Head of caudate nucleus (tissue), 42 donors: ENCODE measurements at regions not wholly inside any gene's neighbourhood (a gene's known extent, or its start where the extent isn't known, plus 50 kb on each side); places are given as distances from the start of the nearest gene placed in this dataset.

ENCODE experiments used
- DNase-seq, 42 donors: peaks; one replicate each; pipeline versions ENCODE4 v3.0.0 to v3.0.0-alpha.2; 2020 to 2021; ENCODE audit warnings: mixed read lengths in 7 of 42
- intact Hi-C: fragments of 100-400 bp; cut with DNase I; formaldehyde crosslinking; loops from one replicate; pipeline ENCODE4 v1.15.0; 2022

DNA sequence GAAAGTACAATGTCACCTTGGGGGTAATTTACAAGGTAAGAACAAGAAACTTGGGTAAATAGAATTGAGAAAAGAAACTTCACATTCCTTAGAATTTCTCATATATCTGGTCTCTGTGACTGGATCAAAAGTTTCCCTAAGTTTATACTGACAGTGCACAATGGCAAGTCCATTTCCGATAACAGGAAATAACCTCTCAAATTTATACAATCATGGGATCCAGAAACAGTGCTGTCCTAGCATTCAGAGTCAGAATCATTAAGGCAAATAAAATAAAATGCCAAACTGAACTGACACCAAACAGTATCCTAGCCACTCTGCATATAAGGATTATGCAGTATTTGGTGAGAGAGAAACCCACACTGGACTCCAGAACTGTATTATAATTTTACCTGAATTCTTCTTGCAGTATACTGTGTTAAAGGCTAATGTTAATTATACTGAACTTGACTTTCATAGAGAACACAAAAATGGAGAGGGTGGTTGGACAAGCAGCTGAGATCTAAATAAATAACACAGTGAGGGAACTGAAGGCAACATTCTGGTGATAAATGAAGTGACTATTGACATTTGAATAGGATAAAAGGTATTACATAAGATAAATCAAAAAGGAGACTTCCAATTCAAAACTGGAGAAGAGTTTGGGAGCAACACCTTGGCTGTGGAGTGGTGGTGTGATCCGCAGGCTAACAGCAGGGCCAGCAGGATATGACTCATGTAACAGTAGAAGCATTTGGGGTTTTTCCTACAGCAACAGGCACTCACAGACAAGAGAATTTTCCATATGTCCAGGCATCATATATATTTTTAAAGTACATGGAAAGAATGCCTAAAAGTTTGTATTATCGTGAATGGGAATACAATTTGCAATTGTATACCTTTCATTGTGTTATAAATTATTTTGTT is 932.5 kb upstream of the MIR17HG start:
- intact Hi-C loops: no loop called here
- no peak for DNase-seq

DNA sequence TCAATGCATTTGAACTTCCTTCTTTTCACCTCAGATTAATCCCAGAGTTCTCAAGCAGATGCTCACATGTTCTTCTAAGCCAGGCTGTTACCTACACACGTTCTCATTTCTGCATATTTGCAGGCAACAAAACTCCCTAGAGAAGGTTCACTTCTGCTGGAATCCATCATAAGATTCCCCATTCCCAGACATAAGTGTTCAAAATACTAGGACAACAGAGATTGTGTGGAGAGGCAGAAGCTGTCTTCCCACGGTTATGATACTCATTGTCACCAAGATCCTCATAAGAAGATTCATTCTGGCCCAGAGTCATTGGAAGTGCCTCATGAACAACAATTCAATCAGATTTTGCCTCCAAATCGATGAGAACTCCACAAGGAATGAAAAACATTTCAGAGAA is 931.6 kb upstream of the MIR17HG start:
- intact Hi-C loops: no loop called here
- DNase-seq: no peak

DNA sequence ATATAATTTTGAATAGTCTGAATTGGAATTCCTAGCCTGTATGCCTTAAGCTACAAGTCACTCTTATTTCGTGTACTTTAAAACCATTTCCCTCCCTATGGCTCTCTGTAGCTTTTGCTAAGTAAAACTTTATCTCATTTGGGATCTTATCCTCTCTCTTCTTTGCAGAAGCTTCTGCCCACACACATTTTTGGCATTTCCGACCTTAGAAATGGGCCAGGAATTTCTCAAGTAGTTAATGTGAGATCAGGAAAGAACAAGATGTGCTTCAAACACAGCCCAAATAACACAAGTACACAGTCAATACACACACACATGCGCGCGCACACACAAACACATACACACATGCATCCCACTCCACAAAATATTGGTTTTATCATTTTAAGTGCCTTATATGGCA is 931.0 kb upstream of the MIR17HG start:
- no peak for DNase-seq
- intact Hi-C loops: no loop called here

DNA sequence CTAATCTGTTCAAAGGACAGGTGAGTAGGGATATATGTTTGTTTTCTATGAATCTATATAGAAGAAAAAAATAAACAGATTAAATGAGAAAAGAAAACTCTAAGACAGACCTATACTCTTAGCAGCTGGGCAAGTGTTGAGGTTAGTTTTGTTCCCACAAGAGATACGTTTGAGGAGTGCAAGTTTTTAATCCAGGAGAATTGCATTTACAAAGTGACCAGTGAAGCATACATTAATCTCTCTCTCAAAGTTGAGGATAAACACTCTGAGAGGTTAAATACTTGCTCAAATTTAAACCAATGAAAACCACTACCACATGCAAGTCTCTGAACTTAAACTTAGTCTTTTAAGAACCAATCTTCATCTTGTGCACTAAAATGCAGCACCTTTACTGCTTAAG is 930.5 kb upstream of the MIR17HG start:
- DNase-seq: no peak
- intact Hi-C loops: no loop called here

- DNase-seq: no peak
- intact Hi-C loops: no loop called here
These were observed 926.8 kb upstream of the MIR17HG start for GRCh38 chr13:90420683-90421082.

DNA sequence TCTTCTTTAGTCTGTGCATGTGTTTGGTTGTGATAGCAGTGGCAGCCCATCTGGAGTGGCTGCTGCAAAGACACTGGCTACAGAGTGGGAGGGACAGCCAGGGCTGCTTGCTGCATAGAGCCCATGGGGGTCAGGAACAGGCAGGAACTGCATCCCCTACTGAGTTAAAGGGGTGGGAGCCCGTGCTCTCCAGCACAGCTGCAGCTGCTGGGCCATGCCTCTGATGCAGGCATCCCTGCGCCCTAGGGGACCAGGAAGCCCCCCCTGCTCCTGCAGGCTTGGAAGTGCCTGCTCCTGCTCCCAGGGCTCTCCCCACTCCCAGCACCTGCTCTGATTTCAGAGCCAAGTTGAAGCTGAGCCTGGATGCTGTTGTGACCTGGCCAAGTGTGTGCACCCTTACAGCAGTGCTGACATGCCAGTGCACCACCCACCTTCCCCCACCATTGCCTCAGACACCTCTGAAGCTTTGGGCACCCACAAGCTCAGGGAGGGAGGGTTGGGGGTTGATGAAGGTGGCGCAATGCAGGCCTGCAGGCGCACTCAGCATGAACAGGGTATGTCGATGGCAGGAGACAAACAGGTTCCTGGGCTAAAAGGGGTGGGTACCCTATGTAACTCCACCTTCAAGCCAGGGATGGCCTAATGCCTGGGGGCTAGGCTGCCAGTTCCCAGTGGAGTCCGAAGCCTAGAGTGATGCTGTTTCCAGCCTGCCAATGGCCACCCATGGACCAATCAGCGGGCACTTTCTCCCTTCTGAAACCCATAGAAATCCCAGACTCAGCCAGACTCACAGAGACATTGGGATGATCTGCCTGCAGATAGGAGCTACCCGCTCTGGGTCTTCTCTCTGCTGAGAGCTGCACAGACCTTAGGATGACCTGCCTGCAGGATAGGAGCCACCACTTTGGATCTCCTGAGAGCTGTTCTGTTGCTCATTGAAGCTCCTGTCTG is 919.9 kb upstream of the MIR17HG start:
- DNase-seq: peak in 2 of 42 donors; percentile 1 to 8
- intact Hi-C loops: no loop called here

- intact Hi-C loops: no loop called here
- no peak for DNase-seq
These were observed 918.8 kb upstream of the MIR17HG start for GRCh38 chr13:90428522-90429210.

DNA sequence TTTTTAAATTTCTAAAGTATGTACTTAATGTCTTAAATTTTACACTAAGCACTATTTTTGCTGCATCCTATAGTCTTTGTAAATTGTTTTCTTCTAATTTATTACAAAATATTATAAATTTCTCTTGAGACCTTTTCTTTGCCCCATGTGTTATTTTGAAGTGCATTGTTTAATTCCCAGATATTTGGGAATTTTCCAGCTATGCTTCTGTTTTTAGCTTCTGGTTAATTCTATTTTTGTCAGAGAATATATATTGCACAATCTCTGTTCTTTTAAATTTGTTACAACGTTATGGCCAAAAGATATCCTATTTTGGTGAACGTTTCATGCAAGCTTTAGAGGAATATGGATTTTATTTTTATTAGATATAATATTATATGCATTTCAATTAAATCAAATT is 917.4 kb upstream of the MIR17HG start:
- intact Hi-C loops: no loop called here
- DNase-seq: no peak

DNA sequence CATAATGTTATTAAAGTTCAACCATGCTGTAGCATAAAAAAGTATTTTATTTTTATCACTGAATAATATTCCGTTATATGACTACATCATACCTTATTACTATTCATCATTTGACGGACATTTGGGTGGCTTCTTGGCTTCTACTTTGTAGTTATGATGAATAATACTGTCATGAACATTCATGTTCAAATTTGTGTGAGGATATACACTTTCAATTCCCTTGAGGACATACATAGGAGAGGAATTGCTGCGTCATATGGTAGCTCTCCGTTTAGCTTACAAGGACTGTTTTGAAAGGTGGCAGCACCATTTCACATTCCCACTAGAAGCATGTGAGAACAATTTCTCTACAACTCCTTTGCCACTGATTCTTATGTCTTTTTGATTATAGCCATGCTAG is 910.8 kb upstream of the MIR17HG start:
- no peak for DNase-seq
- intact Hi-C loops: no loop called here

DNA sequence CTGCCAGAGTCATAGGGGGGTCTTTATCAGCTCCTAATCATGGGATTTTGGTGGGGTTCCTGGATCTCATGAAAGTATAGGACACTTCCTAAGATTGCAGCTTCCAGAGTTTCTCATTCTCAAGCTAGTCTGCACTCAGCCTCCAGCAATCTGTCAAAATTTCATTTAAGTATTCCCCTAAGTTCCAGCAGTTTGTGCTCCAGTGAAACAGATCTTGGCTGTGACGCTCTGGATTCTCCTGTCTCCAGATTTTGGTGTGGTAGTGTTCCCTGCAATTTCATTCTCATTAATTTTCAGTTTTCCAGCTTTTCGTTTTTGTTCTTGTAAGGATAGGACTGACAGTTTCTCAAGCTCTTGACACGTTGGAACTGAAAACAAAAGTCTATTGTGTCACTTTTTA is 908.9 kb upstream of the MIR17HG start:
- intact Hi-C loops: no loop called here
- DNase-seq: no peak

GRCh38 chr13:90443268-90443667 is 904.2 kb upstream of the MIR17HG start:
- DNase-seq: no peak
- intact Hi-C loops: no loop called here

GRCh38 chr13:90444232-90444631 is 903.3 kb upstream of the MIR17HG start:
- intact Hi-C loops: no loop called here
- DNase-seq: no peak

DNA sequence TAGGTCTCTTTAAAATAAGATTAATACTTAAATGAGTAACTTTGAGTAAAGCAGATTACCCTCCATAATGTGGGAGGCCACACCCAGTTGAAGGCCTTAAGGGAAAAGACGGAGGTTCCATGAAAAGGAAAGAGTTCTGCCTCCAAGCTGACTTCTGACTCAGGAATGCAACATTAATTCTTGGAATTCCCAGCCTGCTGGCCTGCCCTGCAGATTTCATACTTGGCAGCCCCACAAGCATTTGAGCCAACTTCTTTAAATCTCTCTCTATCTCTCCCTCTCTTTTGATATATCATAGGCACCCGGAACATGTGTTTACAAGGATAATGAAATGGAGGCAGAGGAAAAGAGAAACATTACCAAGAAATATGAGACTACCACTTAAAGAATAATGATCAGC is 902.3 kb upstream of the MIR17HG start:
- intact Hi-C loops: no loop called here
- no peak for DNase-seq

GRCh38 chr13:90447034-90447733 is 900.3 kb upstream of the MIR17HG start:
- DNase-seq: no peak
- intact Hi-C loops: no loop called here

- DNase-seq: no peak
- intact Hi-C loops: no loop called here
These were observed 899.8 kb upstream of the MIR17HG start for GRCh38 chr13:90447734-90448101.

DNA sequence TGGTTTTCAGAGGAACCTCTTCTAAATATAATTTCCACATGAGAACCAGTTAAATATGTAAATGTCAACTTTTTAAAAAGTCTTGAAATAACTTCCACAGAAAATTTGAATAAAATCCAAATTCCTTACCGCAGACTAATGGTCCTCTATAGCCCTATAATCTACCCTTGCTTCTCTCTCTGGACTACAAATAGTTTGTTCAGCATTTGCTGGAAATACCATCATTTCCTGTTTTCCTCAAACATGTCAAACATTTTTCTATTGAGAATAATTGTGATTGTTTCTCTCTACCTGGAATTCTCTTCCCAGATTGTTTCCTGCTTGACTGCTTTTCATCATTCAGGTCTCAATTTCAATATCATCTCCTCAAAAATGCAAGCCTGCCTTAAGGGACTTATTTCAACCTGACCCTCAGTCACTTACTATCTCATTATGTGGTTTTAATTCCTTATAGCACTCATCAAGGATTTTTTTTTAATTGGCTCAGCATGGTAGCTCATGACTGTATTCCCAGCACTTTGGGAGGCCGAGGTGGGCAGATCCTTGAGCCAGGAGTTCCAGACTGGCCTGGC is 898.9 kb upstream of the MIR17HG start:
- DNase-seq: no peak
- intact Hi-C loops: no loop called here

DNA sequence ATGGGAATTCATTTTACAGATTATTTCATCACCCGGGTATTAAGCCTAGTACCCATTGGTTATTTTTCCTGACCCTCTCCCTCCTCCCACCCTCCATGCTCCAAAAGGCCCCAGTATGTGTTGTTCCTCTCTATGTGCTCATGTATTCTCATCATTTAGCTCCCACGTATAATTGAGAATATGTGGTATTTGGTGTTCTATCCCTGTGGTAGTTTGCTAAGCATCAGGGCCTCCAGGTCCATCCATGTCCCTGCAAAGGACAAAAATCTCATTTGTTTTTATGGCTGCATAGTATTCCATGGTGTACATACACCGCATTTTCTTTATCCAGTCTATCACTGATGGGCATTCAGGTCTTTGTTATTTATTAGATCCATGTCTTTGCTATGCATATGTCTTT is 894.1 kb upstream of the MIR17HG start:
- intact Hi-C loops: no loop called here
- no peak for DNase-seq

DNA sequence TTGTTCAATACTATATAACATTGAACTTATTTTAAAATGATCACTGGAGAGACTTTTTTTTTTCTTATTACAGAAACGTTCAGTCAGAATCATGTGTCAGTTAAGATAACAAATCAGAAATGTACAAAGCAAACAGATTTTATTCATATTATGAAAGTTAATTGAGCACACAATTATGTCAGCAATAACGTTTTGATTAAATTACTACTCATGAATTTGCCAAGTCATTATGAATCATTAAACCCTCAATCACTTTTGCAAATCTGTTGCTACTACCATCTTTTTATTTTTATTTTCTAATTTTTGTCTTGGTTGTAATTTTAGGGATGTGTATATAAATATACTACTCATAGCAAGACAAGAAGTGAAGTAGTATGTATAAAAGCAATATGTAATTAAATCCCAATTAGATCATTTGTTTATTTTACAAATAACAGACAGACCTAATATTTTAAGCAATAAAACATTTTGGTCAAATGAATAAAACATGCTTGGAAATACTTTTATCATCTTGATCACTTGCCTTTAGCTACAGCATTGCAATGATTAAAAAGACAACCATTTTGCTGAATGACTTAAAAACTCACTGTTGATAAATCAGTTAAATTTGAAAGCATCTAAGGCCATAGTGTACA is 893.4 kb upstream of the MIR17HG start:
- intact Hi-C loops: no loop called here
- DNase-seq: no peak
